EL (cell line): ENCODE measurements at regions not wholly inside any gene's neighbourhood (a gene's known extent, or its start where the extent isn't known, plus 50 kb on each side); places are given as distances from the start of the nearest gene placed in this dataset.

Experiments used
- DNase-seq: peaks from one replicate; pipeline ENCODE4 v3.0.0-alpha.2; 2016

DNA sequence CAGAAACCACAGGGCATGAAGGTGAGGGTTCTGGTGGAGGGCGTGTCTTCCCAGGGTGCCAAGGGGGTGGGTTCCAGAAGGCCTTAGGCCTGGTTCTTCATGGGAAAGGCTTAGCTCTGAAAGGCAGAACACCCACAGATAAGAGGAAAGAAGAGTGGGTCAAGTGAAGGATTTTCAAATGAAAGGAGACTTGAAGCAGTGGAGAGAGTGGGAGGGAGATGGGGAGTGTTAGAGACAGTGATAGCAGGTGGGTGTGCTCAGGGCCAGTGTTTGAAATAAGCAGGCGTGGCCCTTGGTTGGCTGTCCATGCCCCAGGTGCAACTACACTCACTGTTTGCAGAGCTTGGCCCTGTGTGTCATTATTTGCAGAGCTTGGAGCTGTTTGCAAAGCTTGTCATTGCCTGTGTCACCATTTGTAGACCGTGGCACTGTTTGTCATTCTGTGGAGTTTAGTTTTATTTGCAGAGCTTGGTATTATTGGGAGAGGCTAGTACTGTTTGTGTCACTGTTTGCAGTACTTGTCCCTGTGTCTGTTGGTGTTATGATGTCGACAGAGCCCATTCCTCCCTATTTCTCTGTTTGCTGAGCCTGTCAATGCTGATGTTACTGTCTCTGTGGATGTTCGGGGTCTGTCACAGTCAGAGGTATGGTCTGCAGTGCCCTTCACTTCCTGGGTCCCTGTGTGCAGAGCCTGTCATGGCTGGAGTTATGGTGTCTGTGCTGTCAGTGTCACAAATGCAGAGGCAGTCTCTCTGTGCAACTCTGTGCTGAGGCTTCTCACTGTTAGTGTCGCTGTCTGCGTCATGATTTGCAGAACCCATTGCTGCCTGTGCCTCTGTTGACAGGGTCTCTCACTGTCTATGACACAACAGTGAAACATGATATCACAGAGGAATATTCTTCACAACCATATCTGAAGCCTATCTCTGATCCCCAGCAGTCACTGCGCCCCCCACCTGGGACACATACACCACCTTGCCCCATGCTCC, 127.7 kb upstream of the LRFN2 start:
- no peak for DNase-seq

DNA sequence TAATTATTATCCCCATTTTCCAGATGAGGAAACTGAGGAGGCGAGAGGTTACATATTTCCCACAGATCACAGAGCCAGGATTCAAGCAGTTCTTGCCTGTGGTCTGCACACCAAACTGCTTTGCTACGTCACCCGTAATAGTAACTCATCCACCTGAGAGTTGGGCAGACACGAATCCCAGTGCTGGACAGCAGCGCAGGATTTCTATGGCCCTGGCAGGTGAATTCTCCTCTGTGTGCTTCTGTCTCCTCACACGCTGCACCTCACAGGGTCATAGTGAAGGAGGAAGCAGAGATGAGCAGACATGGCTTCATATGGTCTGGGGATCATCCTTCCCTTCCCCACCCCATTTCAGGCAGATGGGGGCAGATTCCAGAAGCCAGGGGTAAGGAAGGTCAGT, 127.0 kb upstream of the LRFN2 start:
- no peak for DNase-seq

DNA sequence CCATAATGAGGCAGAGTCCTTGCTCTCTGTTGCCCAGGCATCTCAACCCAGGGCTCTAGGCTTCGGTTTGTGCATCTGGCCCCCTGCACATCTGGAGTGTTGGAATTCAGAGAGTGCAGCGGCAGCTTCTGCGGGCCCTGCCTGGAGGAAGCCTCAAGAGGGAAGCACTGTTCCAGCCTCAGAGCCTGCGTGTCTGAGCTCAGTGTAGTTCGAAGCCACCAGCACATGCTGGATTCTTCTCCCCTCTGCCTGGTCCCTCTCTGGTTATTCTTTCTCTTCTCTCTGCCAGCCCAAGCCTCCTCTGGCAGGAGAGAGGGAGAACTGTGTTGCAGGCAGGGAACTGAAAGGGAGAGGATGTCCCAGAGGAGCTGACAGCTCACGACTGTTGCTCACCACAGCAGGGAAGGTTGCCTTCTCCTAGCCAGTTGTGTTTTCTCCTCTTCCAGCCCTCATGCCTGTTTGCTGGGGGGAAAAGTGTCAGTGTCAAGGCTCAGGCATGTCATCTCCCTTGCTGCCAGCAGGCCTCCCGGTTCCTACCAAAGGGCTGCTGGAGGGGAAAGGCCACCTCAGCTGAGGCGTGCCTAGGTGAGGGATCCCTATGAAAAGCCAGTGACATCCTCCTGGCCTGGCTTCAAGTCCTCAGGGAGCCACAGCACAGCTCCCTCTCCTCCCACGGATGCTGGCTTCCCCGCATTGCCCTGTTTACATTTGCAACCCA, 126.0 kb upstream of the LRFN2 start:
- DNase-seq = peak; percentile 8

DNA sequence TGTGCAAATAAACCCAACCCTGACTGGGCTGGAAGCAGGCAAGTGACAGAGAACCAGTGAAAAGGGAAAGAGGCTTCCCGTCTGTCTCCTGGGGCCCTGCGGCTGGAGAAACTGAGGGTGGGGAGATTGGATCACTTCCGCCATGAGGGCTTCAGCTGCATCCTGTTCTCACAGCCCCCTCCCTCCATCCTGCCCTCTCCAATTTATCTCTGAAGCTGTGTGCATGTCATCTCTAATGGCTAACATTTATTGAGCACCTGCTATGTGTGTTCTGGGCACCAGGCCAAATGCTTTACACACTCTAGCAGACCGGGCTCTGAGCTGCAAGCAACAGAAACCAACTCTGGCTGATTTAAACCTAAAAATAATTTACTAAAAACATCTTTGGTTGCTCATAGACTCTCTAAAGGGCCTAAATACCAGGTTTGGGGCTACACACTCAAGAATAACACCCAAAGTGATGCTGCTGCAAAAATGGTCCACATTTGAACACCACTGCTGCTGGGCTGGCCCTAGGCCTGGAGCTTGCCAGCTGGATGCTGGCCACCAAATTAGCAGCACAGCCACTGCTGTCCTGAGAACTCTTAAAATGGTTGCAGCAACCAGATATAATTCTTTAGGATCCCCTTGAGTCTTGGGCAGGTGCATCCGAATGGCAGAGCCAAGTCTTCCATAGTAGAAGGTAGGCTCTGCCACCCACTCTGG, 123.6 kb upstream of the LRFN2 start:
- DNase-seq = no peak

DNA sequence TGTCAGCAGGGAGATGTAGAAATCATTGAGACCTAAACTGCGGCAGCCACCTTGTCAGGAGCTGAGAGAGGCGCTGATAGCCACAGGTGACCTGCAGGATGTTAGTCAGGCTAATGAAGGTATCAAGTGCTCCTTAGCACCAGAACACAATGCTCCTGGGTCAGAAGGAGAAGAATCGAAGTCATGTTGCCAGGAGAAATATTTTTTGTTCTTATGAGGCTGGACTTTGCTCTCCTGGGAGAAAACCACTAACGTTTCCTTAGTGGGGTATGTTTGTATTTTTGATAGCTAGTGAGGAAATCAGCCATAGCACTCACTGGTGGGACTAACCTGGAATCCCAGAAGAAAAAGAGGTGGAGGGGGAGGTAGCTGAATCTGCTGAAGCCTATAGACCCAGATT, 120.9 kb upstream of the LRFN2 start:
- no peak for DNase-seq

DNA sequence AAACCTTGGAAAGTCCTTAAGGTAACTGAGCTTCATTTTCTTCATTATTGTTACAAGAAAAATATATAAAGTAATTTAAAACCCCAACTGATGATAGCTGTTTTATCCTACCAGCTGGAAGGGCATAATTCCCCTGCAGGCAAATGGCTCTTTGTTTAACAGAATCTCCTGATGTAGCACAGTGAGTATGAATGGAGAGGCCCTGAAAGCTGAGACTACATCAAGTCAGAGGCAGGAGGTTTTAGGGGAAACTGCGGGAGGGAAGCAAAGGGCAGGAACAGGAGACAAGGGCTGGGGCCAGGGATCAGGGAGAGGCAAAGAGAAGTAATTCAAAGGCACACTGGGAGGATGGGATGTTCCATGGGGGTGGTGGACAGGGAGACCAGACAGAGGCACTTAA, 119.0 kb upstream of the LRFN2 start:
- DNase-seq = no peak

DNA sequence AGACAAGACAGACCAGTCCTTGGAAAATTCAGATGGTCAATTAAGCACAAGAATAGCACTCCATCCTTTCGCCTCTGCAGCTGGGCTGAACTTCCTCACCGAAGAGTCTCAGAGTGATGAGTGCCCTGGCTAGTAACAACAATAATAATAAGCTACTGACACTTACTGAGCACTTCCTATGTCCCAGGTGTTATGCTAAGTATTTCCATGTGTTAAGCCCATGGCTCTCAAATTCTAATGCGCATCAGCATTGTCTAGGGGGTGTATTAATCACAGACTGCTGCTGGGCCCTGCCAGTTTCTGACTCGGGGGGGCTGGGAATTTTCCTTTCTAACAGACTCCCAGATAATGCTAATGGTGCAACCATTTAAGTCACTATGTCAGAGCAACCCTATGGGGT, 118.2 kb upstream of the LRFN2 start:
- DNase-seq = no peak

DNA sequence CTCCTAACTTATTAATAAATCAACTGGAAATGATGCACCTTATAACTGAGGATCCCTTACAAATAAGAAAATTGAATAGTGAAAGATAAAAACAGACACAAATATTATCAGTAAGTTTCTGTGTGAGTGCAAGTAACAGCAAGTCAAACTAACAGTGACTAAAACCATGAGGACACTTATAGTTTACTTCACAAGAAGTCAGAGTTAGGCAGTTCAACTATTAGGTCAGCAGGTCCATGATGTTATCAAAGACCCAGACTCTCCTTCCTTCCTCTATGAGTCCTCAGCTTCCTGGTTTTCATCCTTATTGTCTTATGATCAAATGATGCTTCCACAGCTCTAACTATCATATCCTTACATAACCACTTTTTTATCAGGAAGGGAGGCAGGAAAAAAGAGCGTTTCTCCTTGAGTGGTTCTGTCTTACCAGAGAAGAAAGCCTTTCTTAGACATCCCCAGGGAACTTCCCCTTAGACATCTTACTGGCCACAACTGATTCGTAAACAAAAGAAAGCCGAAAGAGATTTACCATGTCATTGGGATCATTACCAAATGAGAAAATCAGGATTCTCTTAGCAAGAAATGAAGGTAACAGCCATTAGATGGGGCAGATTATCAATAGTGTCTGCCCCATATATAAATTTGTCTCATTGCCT, 114.3 kb upstream of the LRFN2 start:
- DNase-seq = no peak

DNA sequence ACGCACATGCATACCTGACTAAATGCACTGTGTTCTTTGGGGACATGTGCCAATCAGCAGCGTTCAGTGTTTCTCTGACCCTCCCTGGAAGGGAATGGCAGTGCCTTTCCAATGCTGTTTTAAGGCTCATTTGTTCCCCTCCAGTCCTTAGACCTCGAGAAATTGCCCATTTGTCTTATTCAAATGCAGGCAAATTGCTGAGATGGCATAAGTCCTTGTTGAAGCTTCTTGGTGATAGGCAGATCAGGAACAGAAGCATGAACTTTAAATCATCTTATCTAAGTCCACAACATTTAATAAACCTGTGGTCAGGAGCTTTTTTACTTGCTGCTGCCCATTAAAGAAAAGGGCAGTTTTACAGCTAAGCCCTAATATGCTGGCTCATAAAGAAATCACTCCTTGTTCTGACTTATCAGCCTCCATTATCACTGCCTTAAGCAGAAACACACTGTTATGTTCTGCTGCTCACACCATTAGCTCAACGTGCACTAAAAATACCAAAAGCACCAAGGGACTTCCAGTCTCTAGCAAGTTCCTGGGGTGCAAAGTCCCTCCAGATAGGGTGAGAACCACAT, 112.9 kb upstream of the LRFN2 start:
- DNase-seq = no peak

DNA sequence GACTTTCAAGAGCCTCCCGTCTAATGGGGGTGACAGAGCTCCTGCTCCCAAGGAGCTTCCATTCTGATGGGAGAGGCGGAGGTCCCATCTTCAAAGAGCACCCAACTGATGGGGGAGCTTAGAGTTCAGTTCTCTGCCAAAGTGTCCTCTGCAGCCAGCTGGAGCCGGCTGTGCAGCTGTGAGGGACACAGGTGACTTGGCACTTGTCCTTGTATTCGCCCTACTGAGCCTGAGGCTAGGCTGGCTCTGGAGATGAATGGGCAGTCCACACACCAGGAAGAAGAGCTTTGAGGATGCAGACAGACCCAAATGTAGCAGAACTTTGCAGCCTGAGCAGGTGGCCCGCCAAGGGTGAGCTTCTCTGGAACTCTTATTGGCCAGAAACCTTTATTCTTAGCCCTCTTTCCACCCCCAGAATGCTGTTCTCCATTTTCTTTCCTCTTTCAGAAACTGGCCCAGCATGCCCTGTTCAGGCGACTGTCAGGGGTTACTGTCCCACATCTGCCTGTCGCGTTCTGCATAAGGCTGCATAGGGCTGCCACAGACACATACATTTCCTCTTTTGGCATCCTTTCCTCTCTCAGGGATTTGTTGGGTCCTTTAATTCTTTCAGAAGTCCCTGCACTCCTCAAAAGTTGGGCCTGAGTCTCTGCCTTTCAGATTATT, 108.7 kb upstream of the LRFN2 start:
- DNase-seq = no peak

DNA sequence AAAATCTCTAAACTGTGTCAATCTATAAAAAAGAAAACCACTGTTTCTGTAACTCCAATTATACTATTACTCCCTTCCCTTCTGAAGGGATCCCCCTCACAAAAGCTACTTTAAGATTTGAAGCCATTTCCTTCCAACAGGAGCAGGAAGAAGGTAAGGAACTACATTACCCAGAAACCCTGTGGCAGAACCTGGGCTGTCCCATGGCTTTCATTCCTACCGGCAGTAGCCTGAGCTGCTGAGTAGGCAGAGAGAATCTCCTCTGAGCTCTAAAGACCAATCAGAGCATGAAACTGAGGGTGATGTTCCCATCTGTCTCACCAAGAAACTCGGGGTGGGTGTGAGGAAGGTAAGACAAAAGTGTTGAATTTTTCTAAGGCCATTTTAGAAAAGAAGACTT, 108.0 kb upstream of the LRFN2 start:
- DNase-seq = no peak

DNA sequence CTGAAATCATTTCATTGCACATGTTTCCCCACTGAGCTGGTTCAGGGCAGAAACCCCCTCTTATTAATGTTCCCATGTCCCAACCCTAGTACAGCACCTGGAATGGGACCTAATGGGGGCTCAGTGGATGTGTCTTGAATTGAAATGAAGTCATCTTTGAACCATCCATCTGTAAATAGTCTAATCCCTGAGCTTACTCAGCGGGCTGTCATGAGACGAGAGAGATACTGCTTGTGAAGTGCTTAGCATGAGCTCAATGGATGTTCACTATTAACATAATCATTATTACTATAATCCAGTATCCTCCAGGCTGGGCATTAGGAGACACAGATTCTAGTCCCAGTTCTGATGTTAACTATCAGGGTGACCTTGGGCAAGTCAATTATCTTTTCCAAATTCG, 106.6 kb upstream of the LRFN2 start:
- DNase-seq = no peak

DNA sequence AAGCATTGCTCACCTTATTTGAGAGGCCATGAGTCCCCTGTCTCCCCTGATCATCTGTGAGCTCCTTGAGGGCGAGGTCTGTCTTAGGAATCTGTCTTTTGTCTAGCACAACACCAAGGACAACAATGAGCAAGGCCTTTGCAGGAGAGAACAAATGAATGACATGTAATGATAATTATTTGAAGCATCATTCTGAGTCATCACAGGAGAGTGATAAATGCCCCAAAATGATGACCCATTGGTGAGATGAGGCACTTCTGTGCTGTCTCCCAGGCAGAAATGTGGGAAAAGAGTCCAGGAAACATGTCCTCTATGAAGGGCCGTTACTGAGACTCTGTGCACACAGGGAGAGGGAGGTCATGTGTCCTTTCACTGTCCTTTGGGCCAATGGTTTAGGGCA, 105.2 kb upstream of the LRFN2 start:
- peak; percentile 4 for DNase-seq

DNA sequence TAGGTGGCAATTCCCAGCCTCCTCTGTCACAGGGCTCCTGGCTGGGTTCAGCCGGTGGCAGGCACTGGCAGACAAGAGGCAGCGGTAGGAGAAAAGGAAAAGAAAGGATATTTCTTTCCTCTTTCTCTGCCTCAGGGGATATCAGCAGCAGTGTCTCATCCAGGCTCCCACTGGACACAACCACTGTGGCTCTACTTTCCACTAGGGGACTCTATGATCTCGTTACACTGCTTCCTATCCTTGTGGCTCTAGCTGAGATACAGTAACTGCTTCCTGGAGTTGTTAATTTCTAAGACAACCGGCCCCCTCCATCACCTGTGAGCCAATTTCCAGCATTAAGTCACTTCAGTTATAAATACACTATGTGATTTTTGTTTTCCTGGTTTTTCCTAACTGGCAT, 102.0 kb upstream of the LRFN2 start:
- no peak for DNase-seq

DNA sequence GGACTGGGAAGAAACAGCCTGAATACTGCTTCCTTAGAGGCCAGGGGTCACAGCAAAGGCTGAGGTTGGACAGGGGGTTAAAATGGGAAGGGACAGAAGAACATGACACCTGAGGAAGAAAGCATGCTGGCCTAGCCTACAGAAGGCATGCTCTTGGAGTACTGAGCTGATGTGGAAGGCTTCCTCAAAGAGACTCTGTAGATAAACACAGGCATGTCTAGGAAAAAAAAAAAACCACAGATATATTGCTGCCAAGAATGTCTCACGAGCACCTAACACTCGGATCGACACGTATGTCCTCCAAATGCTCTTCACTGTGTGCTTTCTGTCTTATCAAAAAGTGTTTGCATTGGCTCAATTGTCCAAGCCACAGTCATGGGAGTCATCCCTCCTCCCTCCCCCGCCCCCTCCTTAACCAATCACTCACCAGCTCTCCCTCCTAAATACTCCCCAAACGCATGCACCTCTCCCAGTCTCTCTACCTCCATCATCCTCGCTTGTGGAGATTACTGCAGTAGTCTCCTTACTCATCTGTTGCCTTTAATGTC, 101.1 kb upstream of the LRFN2 start:
- no peak for DNase-seq

DNA sequence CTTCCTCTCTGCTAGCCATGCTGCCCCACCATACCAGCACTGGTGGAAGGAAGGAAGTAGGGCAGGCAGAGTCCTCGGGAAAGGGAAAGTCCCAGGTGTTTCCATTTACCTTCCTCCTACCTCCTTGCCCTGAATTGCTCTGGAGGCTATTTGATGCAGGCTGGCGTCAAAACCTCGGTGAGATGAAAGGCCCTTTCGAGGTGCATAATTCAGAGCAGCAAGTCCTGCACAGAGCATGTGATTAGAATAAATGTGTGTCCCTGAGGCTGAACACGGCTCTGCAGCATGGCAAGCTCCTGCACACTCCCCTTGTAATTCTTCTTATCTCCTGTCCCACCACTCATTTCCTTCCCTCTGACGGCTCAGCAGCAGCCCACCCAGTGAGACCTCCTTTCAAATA, 98.7 kb upstream of the LRFN2 start:
- no peak for DNase-seq

DNA sequence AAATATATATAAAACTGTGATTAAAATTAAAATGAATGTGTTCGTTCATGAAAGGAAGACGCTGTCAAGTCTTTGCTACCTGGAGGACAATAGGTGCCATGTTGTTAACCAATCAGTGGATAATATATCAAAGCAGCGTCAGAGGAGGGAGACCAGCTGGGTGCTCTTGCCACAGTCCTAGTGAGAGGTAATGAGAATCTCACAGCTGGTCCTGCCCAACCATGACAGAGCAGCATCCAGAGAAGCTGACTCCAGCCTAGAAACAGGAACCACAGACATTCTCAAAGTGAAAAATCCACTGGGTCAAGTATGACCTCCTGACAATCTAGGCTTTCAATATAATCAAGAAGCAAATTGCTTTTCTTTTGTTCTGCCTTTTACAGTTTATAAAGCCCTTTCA, 94.5 kb upstream of the LRFN2 start:
- DNase-seq = no peak

DNA sequence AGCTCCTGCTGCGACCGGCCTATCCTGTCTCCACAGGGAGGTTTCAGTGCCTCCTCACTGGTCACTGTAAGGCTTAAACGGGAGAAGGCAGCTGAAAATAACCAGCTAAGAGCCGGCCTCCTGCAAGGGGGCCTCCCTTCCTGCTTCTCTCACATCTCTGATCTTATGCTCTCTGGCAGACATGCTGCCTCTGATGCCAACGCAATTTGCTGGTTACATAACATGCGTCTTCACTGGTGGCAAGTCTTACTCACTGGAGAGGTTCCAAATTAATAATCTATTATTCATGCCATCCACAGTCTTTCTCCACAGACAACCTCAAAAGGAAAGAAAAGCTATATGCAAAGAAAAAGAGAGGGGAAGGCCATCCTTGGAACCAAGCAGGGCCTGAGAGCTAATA, 91.8 kb upstream of the LRFN2 start:
- no peak for DNase-seq

DNA sequence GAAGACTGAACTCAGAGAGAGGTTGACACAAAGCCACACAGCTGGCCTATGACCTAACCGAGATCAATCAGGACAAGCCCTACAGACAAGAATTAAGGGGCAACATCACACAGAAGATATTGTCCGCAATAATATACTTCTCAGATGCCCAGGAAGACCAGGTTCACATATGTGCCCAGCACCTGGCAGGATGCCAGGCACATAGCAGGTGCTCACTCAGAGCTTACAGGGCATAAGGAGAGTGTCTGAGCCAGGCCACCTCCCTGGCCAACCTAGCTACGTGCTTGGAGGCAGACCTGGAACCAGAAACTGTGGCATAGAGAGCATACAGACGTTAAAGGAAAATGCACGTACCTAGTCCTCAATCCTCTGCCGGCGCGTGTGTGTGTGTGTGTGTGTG, 87.0 kb upstream of the LRFN2 start:
- no peak for DNase-seq

DNA sequence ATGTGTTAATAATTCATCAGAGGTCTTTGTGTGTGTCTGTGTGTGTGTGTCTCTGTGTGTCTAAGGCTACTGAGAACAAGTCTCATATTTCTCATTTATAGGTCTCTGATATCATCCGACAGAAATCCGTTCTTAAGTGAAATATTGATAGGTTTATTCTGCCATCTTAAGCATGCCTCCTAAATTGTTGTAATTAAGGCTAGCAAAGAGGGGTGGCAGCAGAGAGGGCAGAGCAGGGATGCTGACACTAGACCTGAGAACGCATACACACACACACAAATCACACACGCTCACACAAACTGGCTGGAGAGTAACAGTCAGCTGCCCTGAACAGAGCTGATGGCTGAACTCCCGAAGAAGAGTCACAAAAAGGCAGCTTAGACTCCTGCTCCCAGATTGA, 84.9 kb upstream of the LRFN2 start:
- DNase-seq = no peak

DNA sequence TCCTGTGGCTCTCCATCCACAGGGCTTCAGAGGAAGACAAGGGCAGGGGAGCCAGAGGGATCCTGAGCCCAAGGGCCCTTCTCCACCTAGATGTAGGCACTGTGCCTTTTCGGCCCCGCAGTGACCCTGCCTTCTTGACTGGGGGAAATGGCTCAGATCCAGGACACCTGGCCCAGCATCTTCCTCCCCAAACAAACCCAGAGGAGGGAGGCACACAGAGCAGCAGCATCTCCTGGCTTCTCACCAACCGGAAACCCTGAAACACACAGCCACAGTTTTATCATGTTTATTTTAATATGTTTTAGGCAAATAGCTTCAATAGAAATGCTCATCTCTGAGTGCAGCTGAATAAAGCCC, 84.5 kb upstream of the LRFN2 start:
- no peak for DNase-seq
